Head of caudate nucleus (tissue), 42 donors: ENCODE measurements at regions not wholly inside any gene's neighbourhood (a gene's known extent, or its start where the extent isn't known, plus 50 kb on each side); places are given as distances from the start of the nearest gene placed in this dataset.
A peak's percentile ranks its signal among the peaks of the same experiment; 100 is the strongest.

Experiments used
- DNase-seq, 42 donors: peaks; one replicate each; pipeline versions ENCODE4 v3.0.0 to v3.0.0-alpha.2; 2020 to 2021; ENCODE audit warnings: mixed read lengths in 7 of 42
- intact Hi-C: fragments of 100-400 bp; cut with DNase I; formaldehyde crosslinking; loops from one replicate; pipeline ENCODE4 v1.15.0; 2022

GRCh38 chr4:10342866-10343265 lies 114.4 kb downstream of the ZNF518B start:
- intact Hi-C loops = no loop called here
- no peak for DNase-seq

- no peak for DNase-seq
- intact Hi-C loops = no loop called here
Measured at GRCh38 chr4:10336471-10336870, 120.8 kb downstream of the ZNF518B start.

DNA sequence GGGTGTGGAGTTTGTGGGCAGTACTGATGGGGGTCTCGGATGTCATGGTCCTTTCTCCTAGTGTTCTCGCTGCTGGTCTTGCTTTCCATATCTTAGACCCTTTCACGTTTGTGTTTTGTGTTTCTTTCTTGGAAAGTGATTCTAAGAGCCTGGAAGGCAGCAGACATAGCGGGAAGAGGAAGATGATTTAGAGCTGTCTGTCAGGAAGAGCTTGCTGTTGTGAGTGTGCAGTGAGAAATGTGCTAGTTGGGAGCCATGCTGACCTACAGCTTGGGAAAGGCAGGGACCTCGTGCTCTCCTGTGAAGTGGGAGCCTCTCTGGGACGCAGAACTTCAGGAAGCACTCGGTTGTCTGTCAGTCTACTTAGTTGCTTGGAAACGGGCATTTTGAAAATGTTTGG lies 122.2 kb downstream of the ZNF518B start:
- no peak for DNase-seq
- intact Hi-C loops = no loop called here

- DNase-seq = no peak
Measured at GRCh38 chr4:10334506-10335028, 122.7 kb downstream of the ZNF518B start.

GRCh38 chr4:10333942-10334341 lies 123.3 kb downstream of the ZNF518B start:
- no peak for DNase-seq
- intact Hi-C loops = no loop called here

More at GRCh38 chr4:10334506-10335028, 122.7 kb downstream of the ZNF518B start:
- intact Hi-C loops = no loop called here

DNA sequence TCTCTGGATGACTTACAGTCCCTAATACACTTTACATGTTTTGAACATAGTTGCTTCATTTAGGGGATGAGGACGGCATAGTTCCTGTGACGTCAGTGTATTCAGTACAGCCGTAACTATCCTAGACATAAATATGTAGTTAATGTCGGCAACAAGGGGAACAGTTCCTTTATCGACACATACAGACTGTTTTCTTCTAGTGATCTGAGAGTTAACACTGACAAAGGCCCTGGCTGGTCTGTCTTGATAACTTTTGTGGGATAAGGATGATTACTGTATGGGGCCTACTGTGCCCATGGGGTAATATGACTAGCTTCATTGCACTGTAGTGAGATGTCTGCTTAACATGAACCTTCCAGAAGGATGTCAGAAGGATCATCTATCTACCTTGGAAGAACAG lies 131.2 kb downstream of the ZNF518B start:
- no peak for DNase-seq
- intact Hi-C loops = no loop called here

GRCh38 chr4:10321931-10322330 lies 135.3 kb downstream of the ZNF518B start:
- intact Hi-C loops = no loop called here
- DNase-seq = no peak

- intact Hi-C loops = no loop called here
- no peak for DNase-seq
Measured at GRCh38 chr4:10320130-10320529, 137.1 kb downstream of the ZNF518B start.

GRCh38 chr4:10317345-10317744 lies 139.9 kb downstream of the ZNF518B start:
- DNase-seq = no peak
- intact Hi-C loops = no loop called here

DNA sequence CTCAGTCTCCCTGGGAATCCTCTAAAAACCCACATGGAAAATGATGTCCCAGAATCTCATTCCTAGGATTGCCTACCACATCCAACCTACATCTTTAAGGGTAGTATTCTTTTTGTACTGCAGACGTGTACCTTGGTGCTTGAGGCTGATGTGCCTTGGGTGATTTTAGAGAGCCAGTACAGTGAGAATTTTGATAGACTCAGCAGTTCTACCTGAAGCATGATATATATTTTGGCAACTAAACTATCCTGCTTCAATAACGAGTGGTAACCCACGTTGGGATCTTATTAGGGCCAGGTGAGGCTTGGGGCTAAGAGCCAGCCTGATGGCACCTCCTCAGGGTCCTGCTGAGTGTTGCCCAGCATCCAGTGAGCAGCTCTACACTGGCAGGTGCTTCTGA lies 140.4 kb downstream of the ZNF518B start:
- DNase-seq = no peak
- intact Hi-C loops = no loop called here

DNA sequence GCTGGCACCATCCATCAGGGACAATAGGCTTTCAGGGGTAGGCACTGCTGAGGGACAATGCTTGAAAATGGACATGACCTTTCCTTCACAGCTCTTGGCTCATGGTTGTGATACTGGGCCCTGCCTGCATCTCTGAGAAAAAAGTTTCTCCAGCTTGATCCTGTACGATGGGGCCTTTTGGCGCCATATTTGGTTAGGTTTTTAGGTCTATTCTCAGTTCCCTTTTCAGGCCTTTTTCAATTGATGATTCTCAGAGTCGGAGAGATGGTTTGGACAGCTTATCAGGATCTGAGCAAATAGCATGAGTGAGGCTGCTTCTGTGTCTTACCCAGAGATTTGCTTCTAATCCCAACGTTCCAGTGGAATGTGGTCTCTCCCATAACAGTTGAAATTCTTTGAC lies 141.6 kb downstream of the ZNF518B start:
- intact Hi-C loops = no loop called here
- DNase-seq = no peak

GRCh38 chr4:10312568-10312967 lies 144.7 kb downstream of the ZNF518B start:
- intact Hi-C loops = no loop called here
- no peak for DNase-seq

DNA sequence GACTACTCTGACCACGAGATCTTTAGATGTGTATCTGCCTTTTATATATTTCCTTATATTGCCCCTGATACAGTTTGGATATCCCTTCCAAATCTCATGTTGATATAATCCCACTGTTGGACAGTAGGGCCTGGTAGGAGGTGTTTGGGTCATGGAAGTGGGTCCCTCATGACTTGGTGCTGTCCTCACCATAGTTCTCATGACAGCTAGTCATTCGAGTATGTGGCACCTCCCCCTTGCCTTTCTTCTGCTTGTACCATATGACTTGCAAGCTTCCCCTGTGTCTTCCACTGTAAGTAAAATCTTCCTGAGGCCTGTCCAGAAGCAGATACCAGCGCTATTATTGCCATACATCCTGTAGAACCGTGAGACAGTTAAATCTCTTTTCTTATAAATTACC lies 145.3 kb downstream of the ZNF518B start:
- intact Hi-C loops = no loop called here
- no peak for DNase-seq

DNA sequence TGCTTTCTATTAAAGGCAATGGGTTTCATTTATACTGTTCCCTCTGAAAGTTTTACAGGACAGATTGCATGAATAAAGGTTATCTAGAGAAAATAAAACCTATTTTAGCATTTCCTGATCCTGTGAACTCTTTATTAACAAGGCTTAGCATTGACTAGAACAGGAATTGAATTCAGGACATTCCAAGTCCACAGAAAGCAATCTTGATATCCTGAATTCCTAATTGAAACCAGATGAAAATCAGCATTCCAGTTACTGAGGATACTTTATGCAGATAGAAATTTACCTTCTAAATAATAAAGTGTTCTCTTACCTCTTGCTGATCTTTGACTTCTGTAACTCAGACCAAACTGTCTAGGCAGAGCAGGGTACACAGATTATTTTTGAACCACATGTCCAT lies 151.4 kb downstream of the ZNF518B start:
- intact Hi-C loops = no loop called here

GRCh38 chr4:10303291-10303690 lies 153.9 kb downstream of the ZNF518B start:
- intact Hi-C loops = no loop called here
- no peak for DNase-seq

More for the DNA sequence above, 151.4 kb downstream of the ZNF518B start:
- no peak for DNase-seq

DNA sequence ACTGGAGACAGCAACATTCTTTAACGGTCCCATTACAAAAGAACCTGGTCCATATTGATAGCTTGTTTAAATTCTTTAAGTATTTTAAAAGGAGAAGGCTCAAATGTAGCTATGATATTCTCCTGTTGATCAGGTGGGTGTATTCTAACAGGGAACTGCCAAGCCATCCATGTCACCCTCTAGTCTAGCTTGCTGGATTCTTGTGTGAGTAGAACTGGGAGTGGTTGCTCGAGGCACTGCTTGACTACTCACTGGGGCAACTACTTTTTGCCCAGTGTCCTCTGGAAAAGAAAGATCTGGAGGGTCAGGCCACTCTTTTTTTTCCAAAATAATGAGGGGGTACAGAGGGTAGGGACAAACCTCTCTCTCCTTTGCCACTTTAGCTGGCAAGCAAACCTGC lies 155.1 kb downstream of the ZNF518B start:
- intact Hi-C loops = no loop called here
- no peak for DNase-seq

- DNase-seq = no peak
- intact Hi-C loops = no loop called here
Measured at GRCh38 chr4:10299601-10300000, 157.6 kb downstream of the ZNF518B start.

DNA sequence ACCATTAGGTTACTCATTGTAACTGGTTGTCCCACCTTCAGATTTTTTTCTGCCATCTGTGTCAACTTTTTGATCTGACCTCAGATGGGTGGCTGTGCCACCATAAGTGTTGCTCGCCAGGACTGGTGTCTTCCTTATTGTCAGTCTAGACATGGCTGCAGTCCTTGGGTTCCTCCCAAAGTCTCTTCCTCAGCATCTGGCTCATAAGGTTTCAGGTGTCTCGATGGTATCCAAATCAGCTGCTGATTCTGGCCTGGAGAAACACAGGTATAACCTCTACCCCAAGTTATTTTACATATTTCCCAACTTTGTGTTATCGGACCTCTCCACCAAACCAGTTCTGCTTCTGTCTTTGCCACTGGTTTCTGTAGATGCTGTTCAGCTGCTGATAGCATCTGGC lies 158.5 kb downstream of the ZNF518B start:
- intact Hi-C loops = no loop called here

GRCh38 chr4:10296730-10297129 lies 160.5 kb downstream of the ZNF518B start:
- peak in 41 of 42 donors; percentile 4 to 88 (median 67) for DNase-seq
- intact Hi-C loops = no loop called here

More for the DNA sequence above, 158.5 kb downstream of the ZNF518B start:
- DNase-seq = no peak

GRCh38 chr4:10295301-10295700 lies 161.9 kb downstream of the ZNF518B start:
- DNase-seq = no peak
- intact Hi-C loops = no loop called here

DNA sequence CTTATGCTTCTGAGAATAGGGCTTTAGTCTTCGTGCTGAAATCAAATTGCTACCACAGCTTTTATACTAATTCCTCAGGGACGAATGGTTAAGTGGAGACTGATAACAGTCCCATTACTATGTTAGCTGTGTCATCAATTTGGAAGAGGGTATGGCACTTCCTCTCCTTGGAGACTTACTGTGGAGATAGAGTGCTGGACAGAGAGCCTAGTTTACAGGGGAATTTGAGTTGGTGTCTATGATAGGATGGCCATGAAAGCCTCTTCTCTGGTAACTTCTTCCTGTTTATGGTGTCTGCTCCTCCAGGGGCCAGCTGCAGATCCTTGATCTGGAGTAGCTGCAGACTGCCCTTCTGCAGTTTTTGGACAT lies 167.7 kb downstream of the ZNF518B start:
- no peak for DNase-seq
- intact Hi-C loops = no loop called here
